Endothelial cell of umbilical vein (primary cell): ENCODE measurements at regions not wholly inside any gene's neighbourhood (a gene's known extent, or its start where the extent isn't known, plus 50 kb on each side); places are given as distances from the start of the nearest gene placed in this dataset. TPM values are rescaled to one million over a fixed set of nuclear protein-coding genes. Genes with fewer than 3 reads are reported as not detected.

Experiments
- BruUV-seq: library from RNA; stranded (reverse); fragments of 400-500 nt; replicated peaks from 2 replicates; lab custom pipeline; 2021; lab: Mats Ljungman, UMichigan
- CTCF ChIA-PET: fragments of 300-600, 350-600 bp; sonication (Branson Sonifier 250); formaldehyde crosslinking; loops from one replicate; lab custom pipeline; 2021; ENCODE audit warnings: antibody characterized with exemption, inconsistent platforms; lab: Charles Lee
- POLR2A ChIA-PET: fragments of 300-600, 350-600 bp; sonication (Branson Sonifier 250); formaldehyde crosslinking; loops from one replicate; lab custom pipeline; 2021; ENCODE audit warnings: antibody characterized with exemption, inconsistent platforms; lab: Charles Lee
- DNase-seq: peaks from one replicate; pipeline ENCODE4 v3.0.0-alpha.2; 2011; ENCODE audit warnings: low read depth, low spot score
- FAIRE-seq: peaks from 2 replicates; lab custom pipeline; 2011; peaks lifted over from hg19 to GRCh38; lab: Jason Lieb, UNC
- H2AFZ ChIP-seq: 2 replicates; pipeline ENCODE4 v1.6.0; 2012; ENCODE audit warnings: low read depth, low read length, control low read depth, inconsistent platforms
- H3K27ac ChIP-seq: 2 replicates; pipeline ENCODE4 v1.5.1; 2011; ENCODE audit warnings: low read depth, mild to moderate bottlenecking, control low read depth, low read length, moderate library complexity; ENCODE audit not compliant: insufficient read depth
- H3K27me3 ChIP-seq, 2 experiments: 2 replicates each; pipeline versions ENCODE4 v1.6.0 to v1.6.1; 2011; ENCODE audit warnings: low read length in 2 of 2, mixed read lengths in 1 of 2; ENCODE audit not compliant: control insufficient read depth in 2 of 2, insufficient read depth in 2 of 2
- H3K36me3 ChIP-seq, 2 experiments: 2 replicates in 1 of 2; 3 replicates in 1 of 2; pipeline ENCODE4 v1.5.1; 2011; ENCODE audit warnings: low read length in 2 of 2, mild to moderate bottlenecking in 1 of 2, moderate library complexity in 1 of 2; ENCODE audit not compliant: control insufficient read depth in 2 of 2, insufficient read depth in 2 of 2; ENCODE audit errors: extremely low read depth in 1 of 2
- H3K4me1 ChIP-seq: 3 replicates; pipeline ENCODE4 v1.5.1; 2011; ENCODE audit warnings: mild to moderate bottlenecking, low read length; ENCODE audit not compliant: control insufficient read depth, insufficient read depth; ENCODE audit errors: extremely low read depth
- H3K4me2 ChIP-seq: 2 replicates; pipeline ENCODE4 v1.6.1; 2011; ENCODE audit warnings: low read length, control low read depth, mixed read lengths; ENCODE audit not compliant: insufficient read depth
- H3K4me3 ChIP-seq, 3 experiments: fragments of 200-600 bp in 1 of 3; sonication (generic), shearing (Covaris generic) in 1 of 3; replicated peaks in 1 of 3; 2 replicates each; pipeline ENCODE4 v1.5.1; 2011 to 2016; ENCODE audit warnings: control low read depth in 3 of 3, low read length in 3 of 3, mild to moderate bottlenecking in 2 of 3, inconsistent platforms in 1 of 3, low read depth in 1 of 3, moderate library complexity in 1 of 3; ENCODE audit not compliant: insufficient read depth in 1 of 3
- H3K79me2 ChIP-seq: 2 replicates; pipeline ENCODE4 v1.6.0; 2012; ENCODE audit warnings: low read length, inconsistent platforms; ENCODE audit not compliant: control insufficient read depth, insufficient read depth
- H3K9ac ChIP-seq: replicated peaks from 2 replicates; pipeline ENCODE3; 2011; ENCODE audit warnings: low read length, control low read depth; ENCODE audit not compliant: insufficient read depth; ENCODE audit errors: extremely low read depth
- H3K9me1 ChIP-seq: replicated peaks from 3 replicates; pipeline ENCODE4 v1.6.0; 2011; ENCODE audit warnings: mild to moderate bottlenecking, low read length; ENCODE audit not compliant: control insufficient read depth, insufficient read depth; ENCODE audit errors: extremely low read depth
- H3K9me3 ChIP-seq: replicated peaks from 2 replicates; pipeline ENCODE4 v1.5.1; 2012; ENCODE audit warnings: low read length, inconsistent platforms; ENCODE audit not compliant: control insufficient read depth, insufficient read depth
- H4K20me1 ChIP-seq: replicated peaks from 2 replicates; pipeline ENCODE3; 2011; ENCODE audit warnings: mild to moderate bottlenecking, low read length; ENCODE audit not compliant: control insufficient read depth, insufficient read depth; ENCODE audit errors: extremely low read depth
- EZH2 ChIP-seq: IDR thresholded peaks from 2 replicates; pipeline ENCODE4 v1.6.1; 2012; ENCODE audit warnings: borderline replicate concordance, low read depth, mild to moderate bottlenecking, moderate library complexity, low read length, inconsistent platforms; ENCODE audit not compliant: severe bottlenecking
- FOS ChIP-seq: IDR thresholded peaks from 2 replicates; pipeline ENCODE4 v1.6.1; 2011; ENCODE audit warnings: mild to moderate bottlenecking, low read length, moderate library complexity, borderline replicate concordance; ENCODE audit not compliant: insufficient read depth
- GATA2 ChIP-seq: IDR thresholded peaks from 2 replicates; pipeline ENCODE4 v1.7.0; 2011; ENCODE audit warnings: low read depth, mild to moderate bottlenecking, moderate library complexity, mixed read lengths, low read length; ENCODE audit not compliant: insufficient read length, insufficient read depth
- JUN ChIP-seq: IDR thresholded peaks from 2 replicates; pipeline ENCODE4 v1.6.1; 2011; ENCODE audit warnings: borderline replicate concordance, low read depth; ENCODE audit not compliant: insufficient read length, insufficient read depth
- MAX ChIP-seq: IDR thresholded peaks from 2 replicates; pipeline ENCODE4 v1.6.1; 2011; ENCODE audit not compliant: insufficient read depth, insufficient read length
- MYC ChIP-seq: IDR thresholded peaks from one replicate; pipeline ENCODE4 v1.6.1; 2011; ENCODE audit warnings: mild to moderate bottlenecking, low read depth, low read length
- POLR2A ChIP-seq: IDR thresholded peaks from 2 replicates; pipeline ENCODE4 v1.6.1; 2012; ENCODE audit warnings: low read depth, mild to moderate bottlenecking, control low read depth, low read length
- POLR2AphosphoS5 ChIP-seq: IDR thresholded peaks from 2 replicates; pipeline ENCODE4 v1.6.1; 2012; ENCODE audit warnings: low read depth, mild to moderate bottlenecking, control low read depth, low read length, moderate library complexity; ENCODE audit not compliant: insufficient read depth
- dilution Hi-C: fragments of 300-500 bp; cut with MboI; formaldehyde crosslinking; loops from one replicate; pipeline ENCODE4 v1.15.0; 2019; ENCODE audit warnings: low sequenced_read_pairs; ENCODE audit not compliant: extremely low pct_ligation_motif_present
- intact Hi-C: fragments of 100-400 bp; cut with micrococcal nuclease; formaldehyde crosslinking; loops from one replicate; pipeline ENCODE4 v1.10.0; 2022
- small RNA-seq: library from RNA; depleted of rRNA; stranded (forward); fragments of <200 nt; gene quantifications from one replicate; pipeline ENCODE3, GENCODE V24; 2012; ENCODE audit warnings: low replicate concordance, low read depth; ENCODE audit not compliant: insufficient read depth, insufficient read length
- TF ChIP-seq, protein P1 (sequence below), 2 donors: IDR thresholded peaks; 1 replicate in 1 of 2; 2 replicates in 1 of 2; pipeline ENCODE4 v1.5.1; 2011; ENCODE audit warnings: low read length in 2 of 2, mild to moderate bottlenecking in 2 of 2, moderate library complexity in 2 of 2, control low read depth in 1 of 2, inconsistent platforms in 1 of 2, low read depth in 1 of 2; ENCODE audit not compliant: insufficient read depth in 1 of 2; ENCODE audit errors: extremely low read depth in 1 of 2

DNA sequence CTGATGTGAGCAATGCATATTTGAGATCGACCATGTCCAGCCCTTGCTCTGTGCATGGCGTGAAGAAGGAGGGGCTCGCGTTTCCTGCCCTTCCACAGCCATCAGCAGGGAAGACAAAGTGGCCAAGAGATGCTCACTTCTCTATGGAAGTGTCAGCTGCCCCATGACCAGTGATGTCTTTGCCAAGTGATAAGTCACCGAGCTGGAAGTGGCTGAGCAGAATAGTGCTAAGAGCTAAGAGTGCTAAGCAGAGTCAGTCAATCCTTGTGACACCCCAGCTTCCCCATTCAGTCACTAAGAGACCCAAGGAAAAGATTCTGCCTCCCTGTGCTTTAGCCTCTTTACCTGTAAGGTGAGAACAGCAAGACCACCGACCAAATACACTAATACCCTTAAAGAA lies 50.5 kb upstream of the CEP83 start:
- H3K9me1 ChIP-seq: no peaks in the 10 kb centered on the region
- no peaks in the 10 kb centered on the region for H3K4me1 ChIP-seq
- H3K9ac ChIP-seq: no peak overlapping the region
- H3K36me3 ChIP-seq: no peaks in the 10 kb centered on the region
- FAIRE-seq (no peak), DNase-seq (no peak)
- CTCF ChIA-PET: interaction anchor here (0.6 kb wide), 1 partner anchor 376 kb away, joined by 3 read pairs; no protein-coding TSS in a partner anchor
- H3K4me2 ChIP-seq: no peak overlapping the region
- peaks cover 0 to 3% of the 10 kb centered on the region in 2 experiments for H3K27me3 ChIP-seq
- BruUV-seq: no TSS peak
- no peaks in the 10 kb centered on the region for H3K9me3 ChIP-seq
- TF ChIP-seq POLR2AphosphoS5 (no peak), MAX (no peak), JUN (no peak), POLR2A (no peak), FOS (no peak), MYC (no peak), EZH2 (no peak), GATA2 (no peak)
- TF ChIP-seq, protein P1, sequence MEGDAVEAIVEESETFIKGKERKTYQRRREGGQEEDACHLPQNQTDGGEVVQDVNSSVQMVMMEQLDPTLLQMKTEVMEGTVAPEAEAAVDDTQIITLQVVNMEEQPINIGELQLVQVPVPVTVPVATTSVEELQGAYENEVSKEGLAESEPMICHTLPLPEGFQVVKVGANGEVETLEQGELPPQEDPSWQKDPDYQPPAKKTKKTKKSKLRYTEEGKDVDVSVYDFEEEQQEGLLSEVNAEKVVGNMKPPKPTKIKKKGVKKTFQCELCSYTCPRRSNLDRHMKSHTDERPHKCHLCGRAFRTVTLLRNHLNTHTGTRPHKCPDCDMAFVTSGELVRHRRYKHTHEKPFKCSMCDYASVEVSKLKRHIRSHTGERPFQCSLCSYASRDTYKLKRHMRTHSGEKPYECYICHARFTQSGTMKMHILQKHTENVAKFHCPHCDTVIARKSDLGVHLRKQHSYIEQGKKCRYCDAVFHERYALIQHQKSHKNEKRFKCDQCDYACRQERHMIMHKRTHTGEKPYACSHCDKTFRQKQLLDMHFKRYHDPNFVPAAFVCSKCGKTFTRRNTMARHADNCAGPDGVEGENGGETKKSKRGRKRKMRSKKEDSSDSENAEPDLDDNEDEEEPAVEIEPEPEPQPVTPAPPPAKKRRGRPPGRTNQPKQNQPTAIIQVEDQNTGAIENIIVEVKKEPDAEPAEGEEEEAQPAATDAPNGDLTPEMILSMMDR (IDR thresholded peaks at IDR 0.05; ENCODE audit: extremely low read depth in 1 of 2, insufficient read depth in 1 of 2, low read depth in 1 of 2, low read length in 2 of 2): no peak
- no peak overlapping the region for H3K4me3 ChIP-seq
- no peak overlapping the region for H2AFZ ChIP-seq
- no peaks in the 10 kb centered on the region for H3K79me2 ChIP-seq
- H4K20me1 ChIP-seq: no peaks in the 10 kb centered on the region
- intact Hi-C loops: no loop called here
- dilution Hi-C loops: no loop called here
- no peak overlapping the region for H3K27ac ChIP-seq
- POLR2A ChIA-PET: no interaction called here

Small RNA genes lying in the stretch of these regions (small RNA-seq; reads per million reads assigned to genes)
- gene RN7SL483P: not detected
